Stimulated activated naive CD8-positive, alpha-beta T cell treated with anti-CD3 and anti-CD28 coated beads, Interleukin-15, Interleukin-2, amounts not matched to agents 100 U/mL and 50 U/mL, for 24 hours (primary cell): ENCODE measurements at regions not wholly inside any gene's neighbourhood (a gene's known extent, or its start where the extent isn't known, plus 50 kb on each side); places are given as distances from the start of the nearest gene placed in this dataset.
"Not testable (repeated sequence)": the region's sequence is repeated elsewhere in the genome, so short reads cannot be mapped to it uniquely, and the experiment has no call there.

Experiments used
- ATAC-seq: fragments of 150-1000 bp; cut with Tn5 transposase; one replicate; pipeline ENCODE4 v1.10.0; 2021
- DNase-seq: peaks from one replicate; pipeline ENCODE4 v3.0.0; 2021

DNA sequence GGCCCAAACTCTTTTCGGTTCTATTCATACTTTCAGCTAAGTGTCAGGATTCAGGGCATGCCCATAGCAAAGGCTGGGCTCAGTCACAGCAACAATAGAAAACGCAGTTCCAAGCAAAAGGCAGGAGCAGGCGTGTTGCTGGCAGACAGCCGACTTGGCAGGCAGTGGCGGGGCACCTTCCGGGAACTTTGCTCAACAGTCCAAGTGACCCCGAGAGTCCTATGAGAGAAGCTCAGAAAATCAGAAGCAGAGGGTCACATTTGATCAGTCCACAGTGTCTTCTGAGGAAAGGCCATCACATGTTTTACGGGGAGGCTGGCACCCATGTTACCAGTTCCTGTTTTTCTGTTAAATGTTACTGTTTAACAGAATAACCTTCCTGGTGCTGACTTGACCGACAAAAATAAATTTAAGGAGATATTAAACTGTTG lies 115.0 kb downstream of the DACT1 start:
- DNase-seq (no peak), ATAC-seq (no peak)

DNA sequence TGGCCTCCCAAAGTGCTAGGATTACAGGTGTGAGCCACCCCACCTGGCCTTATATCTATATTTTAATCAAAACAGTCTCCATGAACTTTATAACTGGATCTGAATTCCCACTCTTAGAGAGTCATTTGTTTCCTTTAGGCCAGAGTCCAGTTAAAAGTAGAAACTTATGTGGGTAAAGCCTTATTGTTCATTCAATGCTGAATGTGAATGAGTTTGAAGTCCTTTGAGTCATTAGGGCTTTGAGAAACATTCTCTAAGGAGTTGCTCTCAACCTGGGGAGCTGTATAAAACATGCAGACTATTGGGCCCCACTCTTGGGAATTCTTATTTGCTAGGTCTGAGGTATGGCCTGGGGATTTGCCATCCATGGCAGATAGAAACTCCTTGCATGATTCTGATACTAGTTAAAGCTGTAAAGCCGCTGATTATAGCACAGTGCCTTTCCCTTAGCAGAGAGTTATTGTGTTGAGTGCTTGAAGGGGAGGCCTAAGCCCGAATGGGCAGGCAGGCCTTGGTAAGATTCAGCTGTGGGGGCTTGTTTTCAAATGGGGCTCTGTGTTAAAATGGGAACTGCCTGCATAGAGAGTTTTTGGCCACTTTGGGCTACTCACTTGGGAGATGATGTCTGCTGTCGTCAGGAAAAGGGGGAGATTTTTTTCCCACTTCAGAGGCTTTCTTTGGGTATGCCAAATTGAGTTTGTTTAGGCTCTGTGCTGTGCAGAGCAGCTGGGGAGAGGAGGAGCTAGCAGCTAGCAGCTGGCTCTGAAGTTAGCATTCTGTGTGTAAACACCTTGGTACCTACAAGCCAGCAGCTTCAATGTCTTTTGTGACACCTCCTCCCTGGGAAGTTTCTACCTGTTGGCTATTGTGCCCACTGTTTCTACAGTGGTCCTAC lies 117.5 kb downstream of the DACT1 start:
- DNase-seq (no peak), ATAC-seq (no peak)

GRCh38 chr14:58760121-58760520 lies 122.4 kb downstream of the DACT1 start:
- ATAC-seq = no peak
- no peak for DNase-seq

DNA sequence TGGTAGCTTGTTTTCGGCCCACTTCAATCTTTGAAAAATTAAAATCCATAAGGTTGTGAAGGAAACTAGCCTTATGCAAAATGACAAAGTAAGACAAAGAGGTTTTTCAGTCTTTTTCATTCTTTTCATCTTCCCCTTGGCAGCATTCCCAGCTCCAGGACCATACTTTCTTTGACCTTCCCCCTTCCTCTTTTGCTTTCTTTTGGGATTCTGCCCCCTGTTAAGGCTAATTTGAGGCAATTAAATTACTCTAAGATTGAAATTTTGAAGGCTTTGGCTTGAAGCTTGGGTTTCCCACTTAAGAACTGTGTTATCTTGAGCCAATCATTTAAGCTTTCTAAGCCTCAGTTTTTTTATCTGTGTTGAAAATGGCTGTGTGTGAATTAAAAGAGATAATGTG lies 124.9 kb downstream of the DACT1 start:
- no peak for ATAC-seq
- DNase-seq = no peak

GRCh38 chr14:58763210-58763609 lies 125.4 kb downstream of the DACT1 start:
- no peak for DNase-seq
- ATAC-seq = no peak

- DNase-seq (no peak), ATAC-seq (no peak)
These were observed 127.7 kb downstream of the DACT1 start for GRCh38 chr14:58765418-58765831.

DNA sequence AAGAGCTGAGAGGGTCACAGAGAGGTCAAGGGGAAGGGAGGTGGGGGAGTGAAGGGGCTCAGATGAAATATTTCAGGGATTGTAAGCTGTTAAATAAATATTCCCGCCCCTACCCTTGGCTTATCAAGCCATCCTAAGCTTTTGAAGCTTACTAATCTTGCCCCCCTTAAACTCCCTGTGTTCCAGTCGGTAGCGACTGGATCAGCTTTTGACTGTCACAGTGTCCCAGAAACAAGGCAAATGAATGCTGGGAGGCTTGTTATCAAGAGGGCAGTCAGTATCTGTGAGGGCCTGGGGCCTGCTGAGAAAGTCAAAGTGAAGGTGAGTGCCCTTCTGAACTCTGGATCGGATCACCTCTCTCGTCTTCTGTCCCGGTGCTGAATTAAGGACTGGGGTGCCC lies 128.1 kb downstream of the DACT1 start:
- DNase-seq (no peak), ATAC-seq (no peak)

DNA sequence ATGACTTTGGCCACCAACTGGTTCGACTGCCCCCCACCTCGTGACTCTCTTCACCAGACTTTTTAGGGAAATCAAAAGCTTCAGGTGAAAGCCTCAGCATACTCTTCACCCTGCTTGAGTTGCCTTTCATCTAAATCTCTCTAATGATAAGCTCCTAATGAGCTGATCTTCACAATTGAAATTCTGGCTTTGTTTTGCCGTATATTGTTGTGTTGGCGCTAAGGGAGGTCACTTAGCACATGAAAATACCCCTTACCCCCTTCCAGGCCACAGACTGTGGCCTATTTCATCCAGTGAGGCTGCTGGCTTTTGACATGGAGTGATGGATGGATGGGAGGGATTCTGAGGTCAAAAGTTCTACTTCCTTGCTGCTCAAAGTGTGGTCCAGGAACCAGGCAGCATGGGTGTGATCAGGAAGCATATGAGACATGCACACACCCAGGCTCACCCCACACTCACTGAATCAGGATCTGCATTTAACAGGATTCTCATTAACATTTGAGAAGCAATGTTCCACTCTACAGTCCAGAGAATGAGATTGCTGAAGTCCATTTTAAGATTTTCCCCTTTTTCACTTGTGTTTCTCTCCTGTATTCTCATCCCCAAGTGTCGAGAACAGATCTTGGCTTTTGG lies 131.4 kb downstream of the DACT1 start:
- no peak for ATAC-seq
- DNase-seq = no peak

DNA sequence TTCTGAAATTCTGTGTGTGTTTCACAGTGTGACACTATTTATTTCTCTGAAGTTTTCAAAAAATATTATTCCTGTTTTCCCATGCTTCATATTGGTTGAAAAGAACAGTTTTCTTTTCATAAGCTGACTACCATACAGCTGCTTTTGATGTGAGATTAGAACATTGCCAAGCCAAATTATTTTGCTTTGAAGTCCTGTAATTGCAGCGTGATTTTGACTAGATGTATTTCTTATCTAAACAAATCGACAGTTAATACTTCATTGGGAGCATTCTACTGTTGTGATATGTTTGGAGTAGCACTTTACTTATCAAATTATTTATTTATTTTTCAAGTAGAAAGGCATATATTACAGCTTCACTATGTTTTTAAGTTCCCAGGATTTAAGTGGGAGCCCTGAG lies 132.0 kb downstream of the DACT1 start:
- ATAC-seq (no peak), DNase-seq (no peak)

DNA sequence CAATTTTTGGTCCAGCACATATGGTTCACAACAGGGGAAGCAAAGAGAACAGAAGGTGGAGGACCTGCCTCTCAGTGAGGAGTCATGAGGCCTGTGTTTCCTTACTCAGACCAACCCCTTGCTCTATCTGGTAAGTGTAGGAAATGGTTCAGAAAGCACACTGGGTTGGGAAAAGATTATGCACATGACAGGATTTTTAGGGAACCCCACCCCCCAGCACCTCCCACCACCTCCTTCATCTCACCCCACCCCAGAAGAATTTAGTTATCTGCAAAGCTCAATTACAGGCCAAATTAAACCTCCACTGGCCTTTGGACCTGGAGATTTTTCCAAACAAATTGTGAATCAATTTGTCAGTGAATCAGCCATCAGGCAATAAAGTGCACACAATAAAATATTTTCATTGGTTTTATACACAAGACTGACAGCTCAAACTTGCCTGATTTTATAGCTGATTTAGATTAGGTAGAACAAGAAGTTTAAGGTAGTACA lies 132.8 kb downstream of the DACT1 start:
- no peak for ATAC-seq
- DNase-seq = no peak

DNA sequence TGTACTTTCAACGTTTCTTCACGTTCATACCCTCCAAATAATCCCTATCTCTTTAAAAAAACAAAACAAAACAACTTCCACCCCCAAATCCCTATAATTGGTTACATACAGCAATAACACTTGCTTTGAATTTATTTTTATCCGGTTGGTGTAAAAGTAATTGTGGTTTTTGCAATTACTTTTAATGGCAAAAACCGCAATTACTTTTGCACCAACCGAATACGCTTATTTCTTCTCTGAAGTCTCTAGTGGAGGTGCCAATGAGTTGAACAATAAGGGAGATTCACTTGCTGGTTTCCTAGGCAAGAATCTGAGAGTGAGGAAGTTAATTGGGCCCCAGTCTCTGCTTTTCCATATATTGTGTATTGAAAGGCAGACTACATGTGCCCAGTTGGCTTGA lies 133.3 kb downstream of the DACT1 start:
- no peak for DNase-seq
- no peak for ATAC-seq

- no peak for ATAC-seq
- DNase-seq = no peak
These were observed 134.4 kb downstream of the DACT1 start for GRCh38 chr14:58772116-58772515.

DNA sequence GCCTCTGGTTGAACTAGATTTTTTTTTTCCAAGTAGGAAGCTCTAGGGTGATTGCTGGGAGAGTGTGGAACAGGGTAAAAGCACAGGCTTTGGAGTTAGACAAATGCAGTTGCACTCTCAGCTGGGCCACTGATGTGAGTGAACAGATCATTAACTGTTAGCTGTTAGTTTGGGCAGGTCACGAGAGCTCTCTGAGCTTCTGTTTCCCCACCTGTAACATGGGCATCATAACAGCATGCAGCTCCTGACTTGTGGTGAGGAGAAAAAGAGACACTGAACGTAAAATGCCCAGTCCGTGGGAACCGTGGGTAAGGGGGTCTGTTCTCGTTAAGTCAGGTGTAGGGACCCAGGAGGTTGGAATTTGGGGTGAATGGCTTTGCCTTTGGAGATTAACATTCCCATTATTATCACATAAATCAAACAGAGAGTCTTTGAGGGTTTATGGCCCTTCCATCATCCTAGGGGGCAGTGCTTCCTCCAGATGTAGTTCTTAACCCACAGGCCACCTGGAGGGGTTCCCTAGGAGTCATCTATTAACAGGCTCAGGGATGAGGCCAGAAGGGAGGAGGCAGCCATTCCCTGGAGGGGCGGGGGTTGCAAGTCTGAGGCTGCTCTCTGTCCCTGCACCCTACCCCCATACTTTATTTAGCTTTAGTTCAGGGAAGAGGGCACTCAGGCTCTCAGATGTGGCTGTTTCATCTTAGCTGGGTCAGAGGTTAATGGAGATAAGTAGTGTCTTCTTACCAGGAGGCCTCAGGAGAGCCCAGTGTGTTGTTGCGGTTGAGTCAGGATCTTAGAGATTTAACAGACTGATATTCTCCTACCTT lies 135.2 kb downstream of the DACT1 start:
- DNase-seq (no peak), ATAC-seq (no peak)

DNA sequence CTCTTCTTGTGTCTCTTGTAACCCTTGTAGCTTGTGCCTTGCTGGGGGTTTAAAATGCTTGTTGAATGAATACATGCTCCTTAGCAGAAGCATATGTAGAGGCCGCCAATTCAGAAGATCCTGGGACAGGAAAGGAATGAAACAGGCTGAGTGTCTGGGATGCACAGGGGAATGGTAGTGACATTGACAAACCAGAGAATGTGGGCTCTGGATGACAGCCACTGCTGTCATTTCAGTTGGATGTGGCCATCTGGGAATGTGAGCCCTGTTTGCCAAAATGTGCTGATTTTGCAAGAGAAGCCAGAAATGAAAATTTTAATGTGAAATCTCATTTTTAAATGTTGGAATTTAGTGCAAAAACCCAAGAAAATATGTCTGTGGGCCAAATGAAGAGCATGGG lies 136.8 kb downstream of the DACT1 start:
- no peak for ATAC-seq
- no peak for DNase-seq

- not testable (repeated sequence) for DNase-seq, ATAC-seq
These were observed 137.4 kb downstream of the DACT1 start for GRCh38 chr14:58775130-58775529.

DNA sequence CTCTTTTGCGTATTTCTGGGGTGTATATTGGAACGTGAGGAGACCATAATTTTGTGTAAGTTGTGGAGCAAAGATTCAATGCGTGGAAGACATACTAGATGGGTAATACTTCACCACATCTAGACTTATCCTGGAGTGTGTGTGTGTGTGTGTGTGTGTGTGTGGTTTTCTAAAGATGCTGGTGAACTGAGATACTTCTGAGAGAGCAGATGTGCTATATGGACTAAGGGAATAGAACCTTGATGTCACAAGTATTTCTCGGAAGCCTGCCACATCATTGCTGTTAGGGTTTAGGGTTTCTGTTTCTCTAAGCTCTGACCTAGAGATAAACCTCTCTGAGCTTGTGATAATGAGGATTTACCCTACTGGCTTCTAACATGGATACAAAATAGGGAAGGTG lies 138.8 kb downstream of the DACT1 start:
- ATAC-seq (no peak), DNase-seq (no peak)

DNA sequence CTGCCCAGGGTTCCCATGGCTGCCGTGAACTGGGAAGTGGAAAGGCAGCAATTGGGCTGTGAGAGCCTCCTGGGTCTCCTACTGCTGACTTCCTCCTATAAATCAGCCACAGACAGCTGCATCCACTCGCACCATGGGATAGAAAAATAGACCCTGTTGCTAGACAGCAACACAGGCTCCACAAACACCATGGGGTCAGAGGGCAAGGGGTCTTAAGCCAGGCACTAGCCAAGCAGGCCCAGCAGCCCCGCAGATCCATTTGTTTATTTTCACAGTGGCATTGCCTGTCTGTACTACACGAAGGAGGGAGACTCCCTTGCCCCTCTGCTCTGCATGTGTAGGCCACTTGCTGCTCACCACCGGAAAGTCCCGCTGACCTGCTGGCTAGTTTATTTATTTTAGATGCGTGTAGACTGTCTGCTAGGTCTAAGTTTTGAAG lies 139.8 kb downstream of the DACT1 start:
- no peak for DNase-seq
- ATAC-seq = no peak

DNA sequence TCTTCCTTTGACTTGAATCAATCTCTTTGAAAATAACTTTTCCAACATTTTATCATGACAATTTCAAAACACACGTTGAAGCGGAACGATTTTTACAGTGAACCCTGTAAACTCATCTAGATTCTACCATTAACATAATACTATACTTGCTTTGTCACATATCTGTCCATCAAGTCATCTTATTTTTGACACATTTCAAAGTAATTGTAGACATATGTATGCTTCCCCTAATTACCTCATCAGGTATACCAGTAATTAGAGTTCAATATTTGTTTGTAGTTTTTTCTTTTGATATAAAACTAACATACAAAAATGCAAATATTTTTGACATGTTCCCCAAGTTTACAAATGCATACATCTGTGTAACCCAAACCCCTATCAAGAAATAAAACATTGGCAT lies 140.4 kb downstream of the DACT1 start:
- no peak for ATAC-seq

GRCh38 chr14:58779376-58779775 lies 141.6 kb downstream of the DACT1 start:
- DNase-seq = no peak
- no peak for ATAC-seq

More for the DNA sequence above, 140.4 kb downstream of the DACT1 start:
- no peak for DNase-seq

GRCh38 chr14:58780185-58780584 lies 142.4 kb downstream of the DACT1 start:
- ATAC-seq (no peak), DNase-seq (no peak)

GRCh38 chr14:58780605-58781004 lies 142.8 kb downstream of the DACT1 start:
- no peak for DNase-seq
- ATAC-seq = no peak

- ATAC-seq = no peak
- DNase-seq = no peak
These were observed 144.2 kb downstream of the DACT1 start for GRCh38 chr14:58782011-58782410.
